ENCODE measurements at regions not wholly inside any gene's neighbourhood (a gene's known extent, or its start where the extent isn't known, plus 50 kb on each side); places are given as distances from the start of the nearest gene placed in this dataset.

- no peak overlapping the region for H3K4me3 ChIP-seq
- intact Hi-C loops (cut with DNase I), result no loop called here
- H3K27me3 ChIP-seq, result no peaks in the 10 kb centered on the region
- TF ChIP-seq CTCF (IDR thresholded peaks at IDR 0.05), result no peak
- H3K9ac ChIP-seq (ENCODE audit: low read depth in 2 of 2, low read length in 2 of 2), result no peak overlapping the region
- no peak overlapping the region for H3K27ac ChIP-seq
- no peaks in the 10 kb centered on the region for H3K4me1 ChIP-seq
- no peak for DNase-seq
- no peaks in the 10 kb centered on the region for H3K36me3 ChIP-seq
- no peaks in the 10 kb centered on the region for H3K9me3 ChIP-seq
These were observed 139.8 kb downstream of the NPR3 start for GRCh38 chr5:32850817-32851496.

- Histone ChIP-seq H3K9me3 (no peaks in the 10 kb centered on the region), H3K9ac (ENCODE audit: low read depth in 2 of 2, low read length in 2 of 2) (no peak overlapping the region), H3K4me1 (no peaks in the 10 kb centered on the region), H3K36me3 (no peaks in the 10 kb centered on the region), H3K27me3 (no peaks in the 10 kb centered on the region), H3K27ac (no peak overlapping the region), H3K4me3 (no peak overlapping the region)
- TF ChIP-seq CTCF (IDR thresholded peaks at IDR 0.05), result no peak
- DNase-seq, result no peak
- intact Hi-C loops (cut with DNase I), result no loop called here
These were observed 140.5 kb downstream of the NPR3 start for GRCh38 chr5:32851559-32852173.

GRCh38 chr5:32852535-32852934 lies 141.4 kb downstream of the NPR3 start:
- Histone ChIP-seq H3K4me3 (no peak overlapping the region), H3K27ac (no peak overlapping the region), H3K4me1 (no peaks in the 10 kb centered on the region), H3K27me3 (no peaks in the 10 kb centered on the region), H3K36me3 (no peaks in the 10 kb centered on the region), H3K9me3 (no peaks in the 10 kb centered on the region), H3K9ac (ENCODE audit: low read depth in 2 of 2, low read length in 2 of 2) (no peak overlapping the region)
- intact Hi-C loops (cut with DNase I), result no loop called here
- no peak for TF ChIP-seq CTCF (IDR thresholded peaks at IDR 0.05)
- no peak for DNase-seq

GRCh38 chr5:32852976-32853375 lies 141.9 kb downstream of the NPR3 start:
- no peak for TF ChIP-seq CTCF (IDR thresholded peaks at IDR 0.05)
- H3K9me3 ChIP-seq, result no peaks in the 10 kb centered on the region
- H3K4me3 ChIP-seq, result no peak overlapping the region
- no peaks in the 10 kb centered on the region for H3K4me1 ChIP-seq
- no peak overlapping the region for H3K27ac ChIP-seq
- no peaks in the 10 kb centered on the region for H3K36me3 ChIP-seq
- H3K9ac ChIP-seq (ENCODE audit: low read depth in 2 of 2, low read length in 2 of 2), result no peak overlapping the region
- intact Hi-C loops (cut with DNase I), result no loop called here
- no peak for DNase-seq
- H3K27me3 ChIP-seq, result no peaks in the 10 kb centered on the region

GRCh38 chr5:32854473-32854872 lies 143.4 kb downstream of the NPR3 start:
- intact Hi-C loops (cut with DNase I), result no loop called here
- Histone ChIP-seq H3K9ac (ENCODE audit: low read depth in 2 of 2, low read length in 2 of 2) (no peak overlapping the region), H3K9me3 (no peaks in the 10 kb centered on the region), H3K36me3 (no peaks in the 10 kb centered on the region), H3K4me1 (no peaks in the 10 kb centered on the region), H3K27me3 (no peaks in the 10 kb centered on the region), H3K4me3 (no peak overlapping the region), H3K27ac (no peak overlapping the region)
- no peak for TF ChIP-seq CTCF (IDR thresholded peaks at IDR 0.05)
- DNase-seq, result no peak

Data from colonic mucosa (tissue), 4 donors.